HCT116 (cell line): ENCODE measurements at regions not wholly inside any gene's neighbourhood (a gene's known extent, or its start where the extent isn't known, plus 50 kb on each side); places are given as distances from the start of the nearest gene placed in this dataset.

Source experiments
- ATAC-seq: fragments of 200-7000 bp; cut with Tn5 transposase; 2 replicates; pipeline ENCODE4 v1.9.1; 2020; ENCODE audit warnings: mild to moderate bottlenecking, moderate library complexity
- BruUV-seq: library from RNA; stranded (reverse); fragments of 400-500 nt; replicated peaks from 2 replicates; lab custom pipeline; 2021; lab: Mats Ljungman, UMichigan
- CTCF ChIA-PET: fragments of 300-600 bp; sonication (Branson Sonifier 250); formaldehyde crosslinking; loops from one replicate; lab custom pipeline; 2021; ENCODE audit warnings: antibody characterized with exemption; lab: Charles Lee
- POLR2A ChIA-PET: fragments of 300-600, 350-600 bp; sonication (Branson Sonifier 250); formaldehyde crosslinking; loops from one replicate; lab custom pipeline; 2021; ENCODE audit warnings: antibody characterized with exemption; lab: Charles Lee
- RAD21 ChIA-PET, 2 experiments: fragments of 300-600 bp; sonication (Branson Sonifier 250); formaldehyde crosslinking; loops; one replicate each; lab custom pipeline; 2023; ENCODE audit warnings: low total read pairs in 2 of 2; ENCODE audit not compliant: uncharacterized antibody in 2 of 2, unreplicated experiment in 2 of 2, low non-redundant PET in 1 of 2; lab: Charles Lee
- DNase-seq: peaks from one replicate; pipeline ENCODE4 v3.0.0-alpha.2; 2010; ENCODE audit warnings: low read depth, low spot score
- H2AFZ ChIP-seq: fragments of 200-600 bp; shearing (Covaris generic), sonication (generic); 2 replicates; pipeline ENCODE4 v1.6.1; 2017; ENCODE audit warnings: low read depth, mixed run types, mixed read lengths, antibody characterized with exemption, low read length; ENCODE audit not compliant: poor library complexity, severe bottlenecking
- H3K27ac ChIP-seq: 2 replicates; pipeline ENCODE4 v1.5.1; 2012; ENCODE audit warnings: low read depth, low read length
- H3K27me3 ChIP-seq: fragments of 200-600 bp; sonication (generic); 2 replicates; pipeline ENCODE4 v1.6.1; 2016; ENCODE audit warnings: mixed run types, low read length, mixed read lengths; ENCODE audit not compliant: insufficient read depth
- H3K36me3 ChIP-seq, 2 experiments: fragments of 200-500 bp in 1 of 2; fragments of 200-600 bp in 1 of 2; sonication (Bioruptor generic) in 1 of 2; sonication (generic) in 1 of 2; 2 replicates each; pipeline versions ENCODE4 v1.5.1 to v1.6.1; 2014 to 2016; ENCODE audit warnings: low read length in 2 of 2, inconsistent platforms in 1 of 2, mixed read lengths in 1 of 2, mixed run types in 1 of 2; ENCODE audit not compliant: insufficient read depth in 2 of 2, control insufficient read depth in 1 of 2
- H3K4me1 ChIP-seq, 2 experiments: fragments of 200-600 bp in 1 of 2; sonication (generic) in 1 of 2; 2 replicates each; pipeline versions ENCODE4 v1.5.1 to v1.6.1; 2012 to 2017; ENCODE audit warnings: low read length in 2 of 2, inconsistent platforms in 1 of 2, mild to moderate bottlenecking in 1 of 2, mixed read lengths in 1 of 2, mixed run types in 1 of 2, moderate library complexity in 1 of 2; ENCODE audit not compliant: insufficient read depth in 2 of 2, control insufficient read depth in 1 of 2
- H3K4me2 ChIP-seq: fragments of 200-600 bp; sonication (generic); 2 replicates; pipeline ENCODE4 v1.6.1; 2017; ENCODE audit warnings: mixed run types, low read length, mixed read lengths
- H3K4me3 ChIP-seq, 2 experiments: fragments of 200-600 bp in 1 of 2; sonication (generic) in 1 of 2; replicated peaks in 1 of 2; 2 replicates each; pipeline ENCODE4 v1.5.1; 2011 to 2016; ENCODE audit warnings: low read length in 2 of 2, control low read depth in 1 of 2, low read depth in 1 of 2, mild to moderate bottlenecking in 1 of 2, mixed read lengths in 1 of 2, mixed run types in 1 of 2
- H3K79me2 ChIP-seq: fragments of 200-600 bp; sonication (generic); 2 replicates; pipeline ENCODE4 v1.6.1; 2017; ENCODE audit warnings: mild to moderate bottlenecking, mixed run types, low read length, moderate library complexity, mixed read lengths; ENCODE audit not compliant: insufficient read depth
- H3K9ac ChIP-seq: fragments of 200-600 bp; sonication (generic); 2 replicates; pipeline ENCODE4 v1.6.1; 2016; ENCODE audit warnings: low read length, mixed read lengths
- H3K9me2 ChIP-seq: fragments of 200-600 bp; sonication (generic), shearing (Covaris generic); 2 replicates; pipeline ENCODE4 v1.6.1; 2017; ENCODE audit warnings: mixed run types, mild to moderate bottlenecking, moderate library complexity; ENCODE audit not compliant: insufficient read depth
- H3K9me3 ChIP-seq, 2 experiments: fragments of 200-500 bp in 1 of 2; fragments of 200-600 bp in 1 of 2; sonication (Bioruptor generic) in 1 of 2; sonication (generic) in 1 of 2; 2 replicates each; pipeline ENCODE4 v1.6.1; 2014 to 2017; ENCODE audit warnings: low read length in 2 of 2, mixed read lengths in 2 of 2, inconsistent platforms in 1 of 2, low read depth in 1 of 2, mild to moderate bottlenecking in 1 of 2, mixed run types in 1 of 2, moderate library complexity in 1 of 2; ENCODE audit not compliant: control insufficient read depth in 1 of 2, insufficient read depth in 1 of 2
- H4K20me1 ChIP-seq: fragments of 200-600 bp; sonication (generic), shearing (Covaris generic); 2 replicates; pipeline ENCODE4 v1.6.1; 2017; ENCODE audit warnings: mixed run types, mild to moderate bottlenecking, moderate library complexity; ENCODE audit not compliant: insufficient read depth
- CEBPB ChIP-seq: IDR thresholded peaks from 2 replicates; pipeline ENCODE4 v1.6.1; 2012; ENCODE audit warnings: low read depth
- EGR1 ChIP-seq: IDR thresholded peaks from 2 replicates; pipeline ENCODE4 v1.6.1; 2012; ENCODE audit warnings: low read depth
- FOSL1 ChIP-seq: IDR thresholded peaks from 2 replicates; pipeline ENCODE4 v1.6.1; 2012; ENCODE audit warnings: low read depth
- JUND ChIP-seq: IDR thresholded peaks from 2 replicates; pipeline ENCODE4 v1.6.1; 2012
- MAX ChIP-seq: IDR thresholded peaks from 2 replicates; pipeline ENCODE4 v1.6.1; 2012
- POLR2A ChIP-seq: IDR thresholded peaks from 2 replicates; pipeline ENCODE4 v1.7.0; 2011; ENCODE audit warnings: borderline replicate concordance; ENCODE audit not compliant: insufficient read depth, insufficient read length; ENCODE audit errors: extremely low read depth
- POLR2AphosphoS5 ChIP-seq: IDR thresholded peaks from 2 replicates; pipeline ENCODE4 v1.6.1; 2011; ENCODE audit warnings: mild to moderate bottlenecking, low read depth, low read length, moderate library complexity
- REST ChIP-seq: IDR thresholded peaks from 2 replicates; pipeline ENCODE4 v1.6.1; 2012; ENCODE audit warnings: low read depth
- SIN3A ChIP-seq: IDR thresholded peaks from 2 replicates; pipeline ENCODE4 v1.6.1; 2012; ENCODE audit warnings: low read depth
- SP1 ChIP-seq: IDR thresholded peaks from 2 replicates; pipeline ENCODE4 v1.6.1; 2012; ENCODE audit warnings: low read depth
- SRF ChIP-seq: IDR thresholded peaks from 2 replicates; pipeline ENCODE4 v1.6.1; 2012; ENCODE audit warnings: low read depth
- TCF7L2 ChIP-seq: IDR thresholded peaks from 2 replicates; pipeline ENCODE4 v1.7.0; 2011; ENCODE audit warnings: borderline replicate concordance, inconsistent platforms; ENCODE audit not compliant: insufficient read depth, insufficient read length; ENCODE audit errors: extremely low read depth
- YY1 ChIP-seq: IDR thresholded peaks from 2 replicates; pipeline ENCODE4 v1.6.1; 2011; ENCODE audit warnings: low read length, low read depth, moderate library complexity, mild to moderate bottlenecking; ENCODE audit not compliant: insufficient replicate concordance; ENCODE audit errors: extremely low read depth
- ZBTB33 ChIP-seq: IDR thresholded peaks from 2 replicates; pipeline ENCODE4 v1.6.1; 2011; ENCODE audit warnings: mild to moderate bottlenecking, low read length, moderate library complexity; ENCODE audit not compliant: insufficient replicate concordance; ENCODE audit errors: extremely low read depth
- ZNF274 ChIP-seq: fragments of 200-500 bp; sonication (Bioruptor generic); IDR thresholded peaks from 2 replicates; pipeline ENCODE4 v1.6.1; 2014; ENCODE audit warnings: mild to moderate bottlenecking, low read depth, low read length, inconsistent platforms
- intact Hi-C: fragments of 100-400 bp; cut with micrococcal nuclease; formaldehyde crosslinking; loops from 2 replicates; pipeline ENCODE4 v1.10.0; 2022

- no peak for ATAC-seq
- Histone ChIP-seq H3K9me2 (no peaks in the 10 kb centered on the region), H3K4me3 (no peak overlapping the region), H2AFZ (peak overlapping the region; percentile 96), H3K27me3 (no peaks in the 10 kb centered on the region), H3K36me3 (no peaks in the 10 kb centered on the region), H3K9ac (no peak overlapping the region), H3K4me2 (peak overlapping the region; percentile 55; the same call in 1 of the 2 replicates), H4K20me1 (no peaks in the 10 kb centered on the region), H3K4me1 (peaks cover 0 to 13% of the 10 kb centered on the region in 2 experiments; a peak in 2 of 4 replicates), H3K79me2 (no peaks in the 10 kb centered on the region), H3K27ac (no peak overlapping the region), H3K9me3 (no peaks in the 10 kb centered on the region)
- BruUV-seq: no TSS peak
- ChIA-PET POLR2A (no interaction called here), CTCF (no interaction called here), RAD21 (no interaction called here)
- intact Hi-C loops: no loop called here
- TF ChIP-seq SP1 (no peak), CEBPB (no peak), YY1 (no peak), ZBTB33 (no peak), SRF (no peak), EGR1 (no peak), FOSL1 (no peak), MAX (no peak), POLR2AphosphoS5 (no peak), REST (no peak), SIN3A (no peak), TCF7L2 (no peak), ZNF274 (no peak), POLR2A (no peak), JUND (no peak)
- no peak for DNase-seq
Observed at GRCh38 chr4:83783215-83783614, 247.3 kb downstream of the GPAT3 start.
